HEK293 (cell line): ENCODE measurements at regions not wholly inside any gene's neighbourhood (a gene's known extent, or its start where the extent isn't known, plus 50 kb on each side); places are given as distances from the start of the nearest gene placed in this dataset.

Experiments used
- MZF1 ChIP-seq: fragments of 450-650 bp; formaldehyde crosslinking; IDR thresholded peaks from 2 replicates; pipeline ENCODE4 v1.5.1; 2017; ENCODE audit warnings: missing biosample characterization, missing genetic modification characterization, borderline replicate concordance
- PRDM1 ChIP-seq: fragments of 450-650 bp; formaldehyde crosslinking; IDR thresholded peaks from 2 replicates; pipeline ENCODE4; 2016; ENCODE audit warnings: missing biosample characterization, missing genetic modification characterization
- ZBTB21 ChIP-seq: fragments of 450-650 bp; formaldehyde crosslinking; IDR thresholded peaks from 2 replicates; pipeline ENCODE4 v1.5.1; 2017; ENCODE audit warnings: missing biosample characterization, missing genetic modification characterization
- ZNF514 ChIP-seq: fragments of 450-650 bp; formaldehyde crosslinking; IDR thresholded peaks from 2 replicates; pipeline ENCODE4 v1.5.1; 2016; ENCODE audit warnings: missing biosample characterization, missing genetic modification characterization
- ZNF791 ChIP-seq: fragments of 450-650 bp; formaldehyde crosslinking; IDR thresholded peaks from 2 replicates; pipeline ENCODE4 v1.5.1; 2016; ENCODE audit warnings: missing biosample characterization, missing genetic modification characterization
- TF ChIP-seq, protein P1 (sequence below): fragments of 450-650 bp; formaldehyde crosslinking; IDR thresholded peaks from 2 replicates; pipeline ENCODE4 v1.5.1; 2016; ENCODE audit warnings: missing biosample characterization, missing genetic modification characterization
- TF ChIP-seq, protein P2 (sequence below): fragments of 450-650 bp; formaldehyde crosslinking; IDR thresholded peaks from 2 replicates; pipeline ENCODE4 v1.5.1; 2016; ENCODE audit warnings: missing biosample characterization, missing genetic modification characterization
- TF ChIP-seq, protein P3 (sequence below): sonication (generic); formaldehyde crosslinking; IDR thresholded peaks from 2 replicates; pipeline ENCODE4 v1.8.1; 2022; ENCODE audit warnings: mild to moderate bottlenecking, moderate library complexity, missing genetic modification reagents

DNA sequence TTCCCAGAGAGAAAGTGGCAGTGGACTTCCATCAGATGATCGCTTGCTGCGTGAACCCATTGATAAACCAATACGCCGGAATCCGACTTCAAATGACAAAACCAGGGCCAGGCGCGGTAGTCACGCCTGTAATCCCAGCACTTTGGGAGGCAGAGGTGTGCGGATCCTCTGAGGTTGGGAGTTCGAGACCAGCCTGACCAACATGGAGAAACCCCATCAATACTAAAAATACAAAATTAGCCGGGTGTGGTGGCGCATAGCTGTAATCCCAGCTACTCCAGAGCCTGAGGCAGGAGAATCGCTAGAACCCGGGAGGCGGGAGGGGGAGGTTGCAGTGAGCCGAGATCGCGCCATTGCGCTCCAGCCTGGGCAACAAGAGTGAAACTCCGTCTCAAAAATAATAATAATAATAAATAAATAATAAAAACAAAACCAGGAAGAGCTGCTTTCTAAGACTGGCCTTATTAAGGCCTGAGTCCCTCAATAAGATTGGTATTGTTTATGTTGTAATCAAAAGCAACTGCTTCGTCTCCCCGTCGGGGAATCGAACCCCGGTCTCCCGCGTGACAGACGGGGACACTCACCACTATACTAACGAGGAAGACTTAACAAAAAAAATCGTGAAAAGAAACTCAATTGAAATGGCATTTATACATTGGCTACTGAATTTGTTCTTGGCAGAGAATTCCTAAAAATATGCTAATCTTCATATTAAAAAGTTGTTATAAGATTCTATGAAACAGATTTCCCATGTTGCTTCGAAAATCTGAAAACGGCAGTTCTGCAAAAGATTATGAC lies 110.2 kb upstream of the ZNF184 start:
- TF ChIP-seq ZNF791 (tag by site-specific recombination) (no peak), MZF1 (no peak), ZNF514 (tag by site-specific recombination) (no peak), ZBTB21 (no peak), PRDM1 (tag by site-specific recombination) (no peak)
- TF ChIP-seq, protein P1, sequence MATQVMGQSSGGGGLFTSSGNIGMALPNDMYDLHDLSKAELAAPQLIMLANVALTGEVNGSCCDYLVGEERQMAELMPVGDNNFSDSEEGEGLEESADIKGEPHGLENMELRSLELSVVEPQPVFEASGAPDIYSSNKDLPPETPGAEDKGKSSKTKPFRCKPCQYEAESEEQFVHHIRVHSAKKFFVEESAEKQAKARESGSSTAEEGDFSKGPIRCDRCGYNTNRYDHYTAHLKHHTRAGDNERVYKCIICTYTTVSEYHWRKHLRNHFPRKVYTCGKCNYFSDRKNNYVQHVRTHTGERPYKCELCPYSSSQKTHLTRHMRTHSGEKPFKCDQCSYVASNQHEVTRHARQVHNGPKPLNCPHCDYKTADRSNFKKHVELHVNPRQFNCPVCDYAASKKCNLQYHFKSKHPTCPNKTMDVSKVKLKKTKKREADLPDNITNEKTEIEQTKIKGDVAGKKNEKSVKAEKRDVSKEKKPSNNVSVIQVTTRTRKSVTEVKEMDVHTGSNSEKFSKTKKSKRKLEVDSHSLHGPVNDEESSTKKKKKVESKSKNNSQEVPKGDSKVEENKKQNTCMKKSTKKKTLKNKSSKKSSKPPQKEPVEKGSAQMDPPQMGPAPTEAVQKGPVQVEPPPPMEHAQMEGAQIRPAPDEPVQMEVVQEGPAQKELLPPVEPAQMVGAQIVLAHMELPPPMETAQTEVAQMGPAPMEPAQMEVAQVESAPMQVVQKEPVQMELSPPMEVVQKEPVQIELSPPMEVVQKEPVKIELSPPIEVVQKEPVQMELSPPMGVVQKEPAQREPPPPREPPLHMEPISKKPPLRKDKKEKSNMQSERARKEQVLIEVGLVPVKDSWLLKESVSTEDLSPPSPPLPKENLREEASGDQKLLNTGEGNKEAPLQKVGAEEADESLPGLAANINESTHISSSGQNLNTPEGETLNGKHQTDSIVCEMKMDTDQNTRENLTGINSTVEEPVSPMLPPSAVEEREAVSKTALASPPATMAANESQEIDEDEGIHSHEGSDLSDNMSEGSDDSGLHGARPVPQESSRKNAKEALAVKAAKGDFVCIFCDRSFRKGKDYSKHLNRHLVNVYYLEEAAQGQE (tag by site-specific recombination) = no peak
- TF ChIP-seq, protein P2, sequence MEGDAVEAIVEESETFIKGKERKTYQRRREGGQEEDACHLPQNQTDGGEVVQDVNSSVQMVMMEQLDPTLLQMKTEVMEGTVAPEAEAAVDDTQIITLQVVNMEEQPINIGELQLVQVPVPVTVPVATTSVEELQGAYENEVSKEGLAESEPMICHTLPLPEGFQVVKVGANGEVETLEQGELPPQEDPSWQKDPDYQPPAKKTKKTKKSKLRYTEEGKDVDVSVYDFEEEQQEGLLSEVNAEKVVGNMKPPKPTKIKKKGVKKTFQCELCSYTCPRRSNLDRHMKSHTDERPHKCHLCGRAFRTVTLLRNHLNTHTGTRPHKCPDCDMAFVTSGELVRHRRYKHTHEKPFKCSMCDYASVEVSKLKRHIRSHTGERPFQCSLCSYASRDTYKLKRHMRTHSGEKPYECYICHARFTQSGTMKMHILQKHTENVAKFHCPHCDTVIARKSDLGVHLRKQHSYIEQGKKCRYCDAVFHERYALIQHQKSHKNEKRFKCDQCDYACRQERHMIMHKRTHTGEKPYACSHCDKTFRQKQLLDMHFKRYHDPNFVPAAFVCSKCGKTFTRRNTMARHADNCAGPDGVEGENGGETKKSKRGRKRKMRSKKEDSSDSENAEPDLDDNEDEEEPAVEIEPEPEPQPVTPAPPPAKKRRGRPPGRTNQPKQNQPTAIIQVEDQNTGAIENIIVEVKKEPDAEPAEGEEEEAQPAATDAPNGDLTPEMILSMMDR (tag by site-specific recombination) = no peak
- TF ChIP-seq, protein P3, sequence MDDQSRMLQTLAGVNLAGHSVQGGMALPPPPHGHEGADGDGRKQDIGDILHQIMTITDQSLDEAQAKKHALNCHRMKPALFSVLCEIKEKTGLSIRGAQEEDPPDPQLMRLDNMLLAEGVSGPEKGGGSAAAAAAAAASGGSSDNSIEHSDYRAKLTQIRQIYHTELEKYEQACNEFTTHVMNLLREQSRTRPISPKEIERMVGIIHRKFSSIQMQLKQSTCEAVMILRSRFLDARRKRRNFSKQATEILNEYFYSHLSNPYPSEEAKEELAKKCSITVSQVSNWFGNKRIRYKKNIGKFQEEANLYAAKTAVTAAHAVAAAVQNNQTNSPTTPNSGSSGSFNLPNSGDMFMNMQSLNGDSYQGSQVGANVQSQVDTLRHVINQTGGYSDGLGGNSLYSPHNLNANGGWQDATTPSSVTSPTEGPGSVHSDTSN = no peak
